NCI-H748 (cell line): ENCODE measurements at regions not wholly inside any gene's neighbourhood (a gene's known extent, or its start where the extent isn't known, plus 50 kb on each side); places are given as distances from the start of the nearest gene placed in this dataset.

Experiments used
- DNase-seq: peaks from one replicate; lab custom pipeline; 2025; ENCODE audit not compliant: unreplicated experiment; lab: John Stamatoyannopoulos, UW

DNA sequence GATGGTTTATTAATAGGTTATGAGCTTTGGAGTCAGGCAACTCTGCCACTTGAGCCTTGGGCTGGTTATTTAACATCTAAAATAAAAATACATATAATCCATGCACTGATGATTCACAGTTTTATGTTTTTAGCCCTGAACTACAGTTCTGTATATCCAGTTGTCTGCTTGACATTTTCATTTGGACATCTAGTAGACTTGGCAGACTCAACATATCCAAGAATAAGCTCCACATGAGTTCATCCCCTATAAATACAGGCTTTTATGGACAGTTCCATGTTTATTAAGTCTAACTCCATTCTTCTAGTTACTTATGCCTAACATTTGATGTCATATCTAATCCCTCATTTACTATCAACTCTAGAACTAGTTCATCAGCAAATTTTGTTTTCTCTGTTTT is 174.2 kb downstream of the KIF2B start:
- no peak for DNase-seq

GRCh38 chr17:54007855-54008254 is 185.1 kb downstream of the KIF2B start:
- DNase-seq, result no peak

DNA sequence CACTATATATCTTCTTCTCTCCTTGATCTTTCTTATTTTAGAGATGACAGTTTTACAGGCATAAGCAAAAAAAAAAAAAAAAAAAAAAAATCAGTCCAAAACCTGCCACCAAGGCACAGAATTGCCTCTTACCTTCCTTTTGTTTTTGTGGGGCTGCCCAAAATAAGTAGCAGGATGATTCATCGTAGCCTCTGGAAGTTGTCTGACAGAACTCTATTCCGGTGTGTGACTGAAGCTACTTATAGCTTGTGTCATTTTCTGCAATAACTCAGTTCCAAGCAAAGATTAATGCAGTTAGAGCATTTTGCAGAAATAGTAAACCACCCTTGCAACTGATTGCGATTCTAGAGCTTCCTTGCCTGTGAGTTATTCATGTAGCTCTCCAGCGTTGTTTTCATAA is 186.8 kb downstream of the KIF2B start:
- DNase-seq, result no peak

GRCh38 chr17:54013072-54013471 is 190.3 kb downstream of the KIF2B start:
- DNase-seq, result no peak

GRCh38 chr17:54015734-54016133 is 193.0 kb downstream of the KIF2B start:
- DNase-seq, result no peak

DNA sequence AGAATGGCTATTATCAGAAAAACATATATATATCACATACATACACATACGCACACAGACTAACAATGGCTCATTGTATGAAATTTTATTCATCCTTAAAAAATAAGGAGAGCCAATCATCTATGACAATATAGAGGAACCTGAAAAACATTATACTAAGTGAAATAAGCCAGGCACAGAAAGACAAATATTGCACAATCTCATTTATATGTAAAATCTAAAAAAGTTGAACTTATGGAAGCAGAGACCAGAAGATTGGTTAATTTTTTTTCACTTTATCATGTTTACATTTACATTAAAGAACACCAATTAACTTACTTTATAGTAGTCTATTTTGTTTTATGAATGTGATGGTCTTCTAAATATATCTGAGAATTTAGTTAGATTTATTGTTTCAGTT is 198.7 kb downstream of the KIF2B start:
- no peak for DNase-seq

DNA sequence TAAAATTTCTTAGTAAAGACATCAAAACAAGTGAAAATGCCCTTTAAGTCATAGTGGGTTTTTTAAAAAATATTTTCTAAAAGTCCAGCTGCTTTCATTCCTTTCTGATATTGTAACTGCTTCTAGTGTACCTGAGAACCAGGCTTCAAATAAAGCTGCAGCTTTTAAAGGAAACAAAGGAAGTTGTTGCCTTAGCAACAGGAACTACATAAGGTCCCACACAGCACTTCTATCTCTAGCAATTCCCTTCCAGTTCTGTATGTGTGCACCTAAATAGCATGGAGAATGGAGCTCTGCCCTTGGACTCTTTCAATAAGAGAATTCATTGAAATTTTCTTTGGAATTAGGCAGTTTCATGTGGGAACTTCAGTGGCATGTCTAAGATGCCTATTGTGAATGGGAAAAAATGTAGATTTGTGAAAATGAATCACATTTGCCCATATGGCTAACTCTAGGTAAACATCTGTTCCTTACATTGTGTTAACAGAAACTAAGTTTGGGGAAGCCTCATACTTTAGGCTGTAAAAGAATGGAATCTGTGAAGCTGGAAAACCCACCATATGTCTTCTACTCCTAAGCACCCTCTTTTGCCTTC is 206.4 kb downstream of the KIF2B start:
- no peak for DNase-seq

GRCh38 chr17:54029986-54030385 is 207.3 kb downstream of the KIF2B start:
- no peak for DNase-seq

GRCh38 chr17:54046570-54046969 is 223.8 kb downstream of the KIF2B start:
- no peak for DNase-seq

DNA sequence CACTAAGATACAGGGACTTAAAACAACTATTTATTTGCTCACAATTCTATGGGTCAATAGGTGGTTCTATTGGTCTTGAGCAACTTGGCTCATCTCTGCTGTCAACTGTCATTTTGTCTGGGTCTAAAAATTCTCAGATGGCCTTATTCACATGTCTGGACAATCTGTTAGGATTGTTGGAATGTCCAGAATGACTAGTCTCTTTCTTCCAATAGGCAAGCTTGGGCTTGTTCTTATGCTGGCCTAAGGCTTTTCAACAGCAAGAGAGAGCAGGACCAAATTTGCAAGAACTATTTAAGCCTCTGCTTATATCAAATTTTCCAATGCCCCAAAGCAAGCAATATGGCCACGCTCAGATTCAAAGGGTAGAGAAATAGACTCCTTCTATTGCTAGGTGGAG is 240.9 kb downstream of the KIF2B start:
- DNase-seq, result no peak

DNA sequence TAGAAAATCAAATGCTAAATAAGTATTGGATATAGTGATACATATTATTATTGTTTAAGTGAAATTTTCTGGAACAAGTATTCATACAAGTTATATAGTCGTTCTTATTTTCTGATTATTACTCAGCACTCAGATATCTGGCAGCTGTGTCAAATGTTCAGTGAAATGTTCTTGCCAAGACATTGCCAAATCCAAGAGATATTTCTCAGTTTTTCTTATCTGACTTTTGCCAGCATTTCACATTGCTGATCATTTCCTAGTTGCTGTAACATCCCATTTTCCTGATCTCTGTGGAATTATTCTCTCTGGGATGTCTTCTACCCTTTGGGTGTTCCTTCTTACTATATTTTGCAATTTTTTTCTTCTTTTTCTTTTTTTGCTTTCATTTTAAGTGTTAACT is 262.3 kb downstream of the KIF2B start:
- no peak for DNase-seq

DNA sequence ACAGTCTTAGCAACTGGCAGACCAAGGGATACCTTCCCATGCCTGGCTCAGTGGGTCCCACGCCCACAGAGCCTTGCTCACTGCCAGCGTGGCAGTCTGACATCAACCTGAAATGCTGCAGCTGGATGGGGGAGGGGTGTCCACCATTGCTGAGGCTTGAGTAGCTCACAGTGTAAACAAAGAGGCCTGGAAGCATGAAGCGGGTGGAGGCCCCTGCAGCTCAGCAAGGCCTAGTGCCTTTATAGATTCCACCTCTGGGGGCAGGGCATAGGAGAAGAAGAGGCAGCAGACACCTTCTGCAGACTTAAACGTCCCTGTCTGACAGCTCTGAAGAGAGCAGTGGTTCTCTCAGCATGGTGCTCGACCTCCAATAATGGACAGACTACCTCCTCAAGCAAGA is 263.2 kb downstream of the KIF2B start:
- DNase-seq, result no peak

- no peak for DNase-seq
These were observed 273.5 kb downstream of the KIF2B start for GRCh38 chr17:54096216-54096615.

- DNase-seq, result no peak
These were observed 276.5 kb downstream of the KIF2B start for GRCh38 chr17:54099221-54099620.

GRCh38 chr17:54102246-54102645 is 279.5 kb downstream of the KIF2B start:
- no peak for DNase-seq

DNA sequence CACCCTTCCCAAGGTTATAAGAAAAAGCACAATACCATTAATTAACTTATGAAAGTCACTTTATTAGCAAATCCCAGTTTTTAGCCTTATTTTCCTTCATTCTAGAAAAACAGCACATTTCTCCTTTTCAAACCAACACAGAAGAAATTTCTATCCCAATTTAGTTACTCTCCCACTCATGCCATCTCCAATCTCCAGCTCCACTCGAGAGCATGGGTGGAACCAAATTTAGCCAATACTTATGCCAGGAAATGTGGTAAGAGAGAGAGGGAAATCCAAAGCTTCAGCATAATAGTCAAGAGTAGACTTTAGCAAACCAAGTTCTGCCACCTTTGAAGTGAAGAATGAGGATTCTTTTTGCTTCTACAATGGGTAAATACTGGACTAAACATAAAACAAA is 288.8 kb downstream of the KIF2B start:
- DNase-seq, result no peak

DNA sequence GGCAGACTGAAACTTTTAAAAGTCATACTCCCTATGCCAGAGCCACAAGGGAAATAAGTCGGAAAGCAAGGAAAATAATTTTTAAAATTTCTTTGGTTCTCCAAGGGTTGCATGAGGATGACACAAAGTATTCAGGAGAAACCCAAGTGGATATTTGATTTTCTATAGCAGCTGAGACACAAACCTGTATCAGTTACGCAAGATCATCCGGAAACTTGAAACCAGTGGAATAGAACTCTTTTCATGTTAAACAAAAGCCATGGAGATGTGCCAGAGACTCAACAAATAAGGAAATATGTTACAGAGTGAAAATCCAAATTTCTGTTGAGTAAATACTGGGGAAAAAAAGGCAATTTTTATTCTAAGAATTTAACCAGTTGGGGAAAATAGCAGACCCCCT is 294.7 kb downstream of the KIF2B start:
- DNase-seq, result no peak

GRCh38 chr17:54124456-54124855 is 301.7 kb downstream of the KIF2B start:
- no peak for DNase-seq

DNA sequence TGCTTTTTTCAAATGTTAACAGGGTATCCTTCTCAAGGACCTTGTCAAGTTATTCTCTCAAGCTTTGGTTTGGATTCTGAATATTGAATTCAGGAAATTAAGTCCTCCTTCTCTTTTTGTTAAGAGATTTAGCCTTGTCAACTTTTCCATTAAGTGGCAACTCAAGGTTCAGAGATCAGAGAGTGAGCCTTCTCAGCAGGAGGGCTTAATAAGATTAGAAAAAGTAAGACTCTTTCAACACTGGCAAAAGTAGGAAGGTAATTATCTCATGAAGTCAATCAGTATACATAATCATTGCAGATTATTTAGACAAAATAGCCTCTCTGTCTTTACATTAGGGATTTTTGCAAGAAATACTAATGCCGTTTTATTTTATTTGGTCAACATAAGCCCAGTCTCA is 330.7 kb downstream of the KIF2B start:
- DNase-seq, result no peak

DNA sequence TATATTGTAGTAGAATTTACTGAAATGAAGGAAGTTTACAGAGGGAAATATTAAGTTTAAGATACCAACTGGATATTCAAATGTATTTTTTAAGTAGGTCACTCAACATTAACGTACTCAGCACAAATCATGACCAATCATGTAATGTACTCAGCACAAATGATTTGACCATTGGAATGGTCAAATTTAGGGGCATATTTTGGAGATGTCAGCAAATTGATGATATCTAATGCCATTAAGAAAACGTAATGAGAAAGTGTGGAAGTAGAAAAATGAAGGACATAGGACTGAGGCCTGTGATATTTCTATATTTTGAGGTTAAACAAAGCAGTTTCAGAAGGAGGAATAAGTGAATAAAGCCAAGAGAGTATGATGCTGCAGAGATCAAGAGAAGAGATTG is 334.8 kb downstream of the KIF2B start:
- no peak for DNase-seq

DNA sequence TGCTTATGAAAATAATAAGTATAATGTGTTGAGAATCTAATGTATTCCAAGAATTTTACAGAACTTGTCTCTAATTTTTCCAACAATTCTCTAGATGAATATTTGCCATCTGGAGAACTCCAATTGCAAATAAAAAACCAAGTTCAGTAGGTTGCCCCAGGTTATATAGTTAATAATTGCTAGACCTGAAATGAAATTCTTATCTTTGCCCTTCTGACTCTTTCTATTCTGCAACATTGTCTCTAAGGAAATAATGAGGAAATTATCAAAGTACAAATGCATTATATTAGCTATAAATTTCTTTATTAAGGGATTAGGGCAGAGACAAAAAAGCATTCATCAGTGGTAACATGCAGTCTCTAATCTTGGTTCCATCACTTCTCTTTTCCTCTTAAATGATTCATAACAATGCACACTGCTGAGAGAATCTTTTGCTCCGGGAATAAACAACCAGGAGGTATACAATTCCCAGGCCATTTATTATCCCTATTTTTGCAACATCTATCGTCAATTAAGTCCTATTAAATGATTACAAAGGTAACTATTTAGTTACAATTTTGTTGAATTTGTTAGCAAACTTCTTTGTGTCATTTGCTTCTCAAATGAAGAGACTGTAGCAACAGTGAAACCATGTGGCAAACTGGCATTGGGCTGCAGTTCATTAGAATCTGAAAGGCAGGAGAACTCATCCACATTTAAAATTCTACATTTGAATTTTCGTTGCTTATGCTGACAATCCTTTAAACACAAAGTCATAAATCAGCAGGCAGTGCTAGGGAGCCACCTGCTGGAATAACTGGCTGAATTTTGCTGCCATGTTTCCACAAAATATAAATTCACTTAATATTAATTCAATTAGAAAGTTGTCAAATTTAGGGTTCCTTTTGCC is 349.6 kb downstream of the KIF2B start:
- no peak for DNase-seq

- no peak for DNase-seq
These were observed 350.2 kb downstream of the KIF2B start for GRCh38 chr17:54172985-54173316.
